GM21360 (cell line): ENCODE measurements at regions not wholly inside any gene's neighbourhood (a gene's known extent, or its start where the extent isn't known, plus 50 kb on each side); places are given as distances from the start of the nearest gene placed in this dataset.

Experiments used
- ATAC-seq: cut with Tn5 transposase; IDR thresholded peaks from one replicate; pipeline ENCODE4 v1.9.1; 2021; ENCODE audit warnings: mild to moderate bottlenecking, moderate library complexity; ENCODE audit not compliant: unreplicated experiment

DNA sequence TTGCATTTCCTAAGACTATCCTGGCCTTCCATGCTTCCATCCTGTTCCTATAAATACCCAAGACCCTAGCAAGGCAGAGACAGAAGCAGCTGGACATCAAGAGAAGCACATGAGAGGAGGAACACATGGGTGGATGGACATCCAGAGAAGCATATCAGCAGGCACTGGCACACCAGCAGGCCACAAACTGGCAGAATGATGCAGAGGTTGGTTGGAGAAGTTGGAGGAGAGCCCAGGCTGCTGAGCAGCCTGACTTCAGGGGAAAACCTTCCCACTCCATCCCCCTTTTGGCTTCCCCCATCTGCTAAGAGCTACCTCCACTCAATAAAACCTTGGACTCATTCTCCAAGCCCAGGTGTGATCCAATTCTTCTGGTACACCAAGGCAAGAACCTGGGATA, 332.5 kb downstream of the FRK start:
- ATAC-seq, result no peak

GRCh38 chr6:115721564-115721963, 339.1 kb downstream of the FRK start:
- ATAC-seq, result no peak

- no peak for ATAC-seq
These were observed 339.8 kb downstream of the FRK start for GRCh38 chr6:115720900-115721299.

DNA sequence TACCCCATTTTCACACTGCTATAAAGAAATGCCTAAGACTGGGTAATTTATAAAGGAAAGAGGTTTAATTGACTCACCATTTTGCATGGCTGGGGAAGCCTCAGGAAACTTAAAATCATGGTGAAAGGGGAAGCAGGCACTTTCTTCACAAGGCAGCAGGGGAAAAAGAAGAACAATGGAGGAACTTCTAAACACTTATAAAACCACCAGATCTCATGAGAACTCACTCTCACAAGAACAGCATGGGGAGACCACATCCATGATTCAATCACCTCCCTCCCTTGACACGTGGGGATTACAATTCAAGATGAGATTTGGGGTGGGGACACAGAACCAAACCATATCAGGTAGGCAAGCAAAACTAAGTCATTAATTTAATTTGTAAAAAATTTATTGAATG, 343.2 kb downstream of the FRK start:
- ATAC-seq, result peak; percentile 34

DNA sequence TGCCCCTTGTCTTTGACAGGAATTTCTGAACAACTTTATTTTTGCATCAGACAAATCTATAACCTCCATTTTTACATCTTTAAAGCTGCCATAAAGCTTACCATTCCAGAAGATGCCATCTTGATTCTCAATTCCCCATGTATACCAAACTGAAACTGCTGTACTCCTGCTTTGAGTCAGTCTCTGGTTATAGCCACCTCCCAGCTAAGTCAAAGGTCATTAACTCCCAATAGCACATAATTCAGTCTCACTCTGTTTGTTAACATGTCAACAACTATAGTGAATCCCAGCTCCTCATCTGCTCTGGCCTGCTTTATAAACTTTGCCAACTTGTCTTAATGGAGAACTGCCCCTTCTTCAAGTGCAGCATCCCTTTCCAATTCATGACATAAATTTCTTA, 343.6 kb downstream of the FRK start:
- ATAC-seq, result peak; percentile 98

GRCh38 chr6:115712291-115712961, 348.3 kb downstream of the FRK start:
- ATAC-seq, result no peak

DNA sequence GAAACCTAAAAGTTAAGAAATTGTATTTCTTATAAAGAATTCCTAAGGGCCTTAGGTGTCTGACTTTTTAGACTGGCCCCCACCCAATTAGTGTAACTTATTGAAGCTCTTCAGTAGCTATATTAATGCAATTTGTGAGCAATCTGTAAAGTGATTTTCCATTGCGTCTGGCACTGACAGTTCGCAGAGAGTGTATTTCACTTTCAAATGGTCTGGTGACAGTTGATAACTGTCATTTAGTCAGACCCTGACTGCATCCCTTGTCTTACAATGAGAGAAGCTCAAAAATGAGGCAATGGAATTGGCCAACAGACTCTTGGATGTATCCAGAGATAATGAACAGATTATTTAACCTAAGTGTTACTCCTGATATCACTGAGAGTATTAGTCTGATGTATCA, 351.8 kb downstream of the FRK start:
- ATAC-seq, result no peak

DNA sequence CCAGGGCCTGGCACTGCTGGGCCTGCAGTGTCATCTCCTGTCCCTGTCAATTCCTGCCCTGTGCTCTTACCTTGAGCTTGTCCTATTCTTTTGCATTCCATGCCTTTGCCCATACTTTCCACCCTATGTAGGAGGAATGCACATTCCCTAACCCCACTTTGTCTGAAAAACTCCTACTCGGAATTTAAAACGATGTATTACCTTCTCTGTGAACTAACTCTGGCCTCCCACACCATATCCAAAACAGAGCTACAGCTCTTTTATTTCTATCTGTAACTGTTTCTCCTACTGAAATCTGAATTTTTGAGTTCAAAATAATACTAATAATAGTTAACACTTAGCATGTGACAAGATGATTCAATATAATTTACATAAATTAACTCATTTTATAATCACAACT, 353.7 kb downstream of the FRK start:
- ATAC-seq, result no peak

- no peak for ATAC-seq
These were observed 354.4 kb downstream of the FRK start for GRCh38 chr6:115706324-115706723.

- ATAC-seq, result no peak
These were observed 356.7 kb downstream of the FRK start for GRCh38 chr6:115704028-115704427.

DNA sequence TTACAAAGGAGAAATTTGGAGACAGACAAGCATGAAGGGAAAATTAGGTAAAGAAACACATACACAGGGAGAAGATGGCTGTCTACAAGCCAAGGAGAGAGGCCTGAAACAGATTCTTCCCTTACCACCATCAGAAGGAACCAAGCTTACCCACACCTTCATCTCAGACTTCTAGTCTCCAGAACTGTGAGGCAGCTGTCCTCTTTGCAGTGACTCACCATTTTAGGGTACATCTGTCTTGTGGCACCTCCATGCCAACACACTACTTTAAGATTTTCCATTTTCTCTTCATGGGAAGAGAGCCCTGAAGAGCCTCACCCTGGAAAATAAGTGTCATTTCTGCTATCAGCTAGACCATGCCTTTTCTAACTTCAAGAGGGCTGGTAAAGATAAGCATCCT, 369.3 kb downstream of the FRK start:
- no peak for ATAC-seq

DNA sequence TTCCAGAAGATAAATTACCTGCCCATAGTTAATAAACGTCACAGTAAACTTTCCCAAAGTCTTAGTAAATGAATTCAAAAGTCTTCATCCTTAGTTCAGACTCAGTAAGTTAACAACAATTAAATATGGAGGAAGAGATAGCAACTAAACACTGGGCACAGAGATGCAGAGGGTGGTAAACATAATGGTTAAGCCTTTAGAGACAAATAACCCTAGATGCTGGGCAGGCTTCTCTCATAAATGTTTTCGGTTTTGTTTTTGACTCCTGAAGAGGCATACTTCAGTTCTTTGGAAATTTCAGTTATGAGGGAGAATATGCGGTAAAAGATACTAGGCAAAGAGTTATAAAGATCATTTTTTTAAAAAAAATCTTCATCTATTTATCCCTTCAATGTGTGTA, 369.8 kb downstream of the FRK start:
- no peak for ATAC-seq

- ATAC-seq, result no peak
These were observed 378.5 kb downstream of the FRK start for GRCh38 chr6:115681978-115682775.

DNA sequence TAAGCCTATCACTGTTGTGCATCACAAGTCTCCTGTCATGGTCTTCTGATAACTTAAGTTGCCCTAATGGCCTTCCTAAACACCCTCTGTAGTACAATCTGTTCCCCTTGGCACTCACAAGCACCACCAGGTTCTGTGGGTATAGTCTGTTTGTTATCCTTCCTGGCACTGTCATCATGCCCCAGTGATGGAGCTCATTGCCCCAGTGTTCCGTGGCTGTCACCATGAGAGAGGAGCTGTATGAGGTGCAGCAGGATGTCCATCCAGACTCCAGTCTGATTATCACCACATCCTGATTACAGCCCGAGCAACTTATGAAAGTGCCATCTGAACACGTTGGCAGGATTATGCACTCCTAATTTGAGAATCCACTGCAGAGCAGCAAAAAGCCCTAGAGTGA, 380.1 kb downstream of the FRK start:
- no peak for ATAC-seq

DNA sequence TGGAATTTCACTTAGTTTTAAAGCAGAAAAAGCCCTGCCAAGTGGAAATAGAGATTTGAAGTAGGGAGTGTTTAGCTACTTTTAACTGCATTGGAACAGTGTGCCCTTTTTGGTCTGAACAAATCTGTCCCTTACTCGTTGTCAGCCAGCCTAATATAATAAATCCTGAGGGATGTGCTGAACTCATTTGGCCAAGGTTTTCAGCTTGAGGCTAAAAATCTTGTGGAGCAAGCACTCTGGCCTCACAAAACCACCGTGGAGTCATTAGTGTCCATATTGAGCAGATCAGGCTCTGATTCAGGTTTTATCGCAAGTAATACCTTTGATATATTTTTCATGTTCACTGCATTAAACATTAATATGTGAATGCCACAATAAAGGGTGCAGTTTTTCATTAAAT, 383.5 kb downstream of the FRK start:
- no peak for ATAC-seq

GRCh38 chr6:115675443-115675842, 385.2 kb downstream of the FRK start:
- ATAC-seq, result no peak

DNA sequence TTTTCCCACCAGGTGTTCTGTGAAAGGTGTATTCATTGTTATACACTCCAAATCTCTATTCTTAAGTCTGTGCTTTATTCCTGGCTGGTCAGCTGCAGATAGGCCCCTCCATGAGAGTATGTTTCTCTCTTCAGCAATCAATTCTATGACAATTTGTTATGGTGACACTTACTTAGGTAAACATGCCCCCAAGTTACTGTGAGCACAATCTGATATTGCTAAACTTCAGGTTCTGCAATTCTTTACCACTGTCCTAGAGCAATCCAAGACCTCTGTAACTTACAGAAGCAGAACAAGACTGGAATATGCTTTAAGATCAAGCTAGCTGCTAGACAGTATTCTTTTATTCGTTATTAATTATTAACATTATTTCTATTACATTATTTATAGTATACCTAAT, 391.9 kb downstream of the FRK start:
- ATAC-seq, result no peak

GRCh38 chr6:115668211-115668610, 392.5 kb downstream of the FRK start:
- no peak for ATAC-seq

DNA sequence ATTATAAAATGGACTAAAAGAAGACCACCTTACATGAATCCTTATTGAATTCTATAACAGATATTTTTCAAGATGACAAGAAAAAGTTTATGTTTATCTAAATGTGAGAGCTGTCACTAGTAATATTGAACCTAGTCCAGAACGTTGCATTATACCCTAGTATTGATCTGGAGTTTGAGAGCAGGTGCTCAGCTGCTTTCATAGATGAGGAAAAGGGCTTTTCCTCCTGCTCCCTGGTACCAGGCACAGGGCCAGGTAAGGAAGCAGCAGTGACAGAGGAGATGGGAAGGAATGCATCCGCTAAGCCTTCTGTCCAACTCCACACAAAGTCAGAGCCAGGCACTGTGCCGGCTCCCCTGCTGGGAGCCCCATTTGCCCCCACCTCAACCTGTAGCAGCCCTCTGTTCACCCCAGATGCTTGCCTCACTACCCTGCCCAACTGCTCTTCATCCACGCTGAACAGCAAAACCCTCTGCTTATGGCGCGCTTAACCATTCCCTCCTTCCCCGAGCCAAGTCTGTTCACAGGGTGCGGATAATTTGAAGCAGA, 393.1 kb downstream of the FRK start:
- ATAC-seq, result no peak

GRCh38 chr6:115666997-115667396, 393.7 kb downstream of the FRK start:
- ATAC-seq, result no peak

DNA sequence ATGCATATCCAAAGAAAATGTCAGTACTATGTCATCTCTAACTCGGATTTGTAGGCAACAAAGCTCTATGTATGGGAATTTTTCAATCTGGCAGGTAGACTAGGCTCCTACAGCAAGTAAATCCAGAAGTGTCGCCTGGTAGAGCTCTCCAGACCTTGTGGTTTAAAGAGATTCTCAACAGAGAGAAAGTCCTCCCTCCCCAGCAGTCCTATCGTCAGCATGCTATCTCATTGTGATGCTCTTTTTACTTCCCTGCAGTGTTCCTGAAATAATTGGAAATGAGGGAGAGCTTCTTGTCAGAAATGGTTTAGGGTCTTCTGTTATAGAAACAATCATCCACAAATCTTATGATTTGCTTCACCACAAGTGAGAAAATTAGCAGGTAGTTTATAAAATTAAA, 395.4 kb downstream of the FRK start:
- no peak for ATAC-seq

DNA sequence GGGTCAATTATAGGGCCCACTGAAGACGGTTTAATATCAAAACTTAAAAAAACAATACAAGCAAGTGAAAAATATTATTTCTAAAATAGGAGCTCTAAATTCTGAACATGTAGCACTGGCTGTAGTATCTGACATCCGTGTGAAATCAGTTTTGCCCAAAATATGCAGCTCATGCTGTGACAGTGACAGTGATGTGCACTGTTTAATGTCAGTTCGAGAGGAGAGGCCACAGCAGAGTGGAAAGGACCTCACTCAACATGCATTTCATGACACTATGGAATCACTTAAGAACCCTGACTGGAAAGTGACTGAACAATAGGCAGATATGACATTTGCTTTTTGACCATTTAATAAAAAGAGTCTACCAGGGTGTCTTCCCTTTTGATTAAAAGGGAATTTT, 397.0 kb downstream of the FRK start:
- no peak for ATAC-seq
